Fibroblast of lung (primary cell): ENCODE measurements at regions not wholly inside any gene's neighbourhood (a gene's known extent, or its start where the extent isn't known, plus 50 kb on each side); places are given as distances from the start of the nearest gene placed in this dataset.

Experiments
- CTCF ChIP-seq, 2 donors: IDR thresholded peaks in 1 of 2; conservative IDR thresholded peaks in 1 of 2; 1 replicate in 1 of 2; 2 replicates in 1 of 2; pipeline ENCODE4 v1.5.1; 2011 to 2012; ENCODE audit warnings: low read length in 2 of 2, control low read depth in 1 of 2, inconsistent platforms in 1 of 2, low read depth in 1 of 2, mild to moderate bottlenecking in 1 of 2
- EZH2 ChIP-seq: IDR thresholded peaks from 2 replicates; pipeline ENCODE4 v1.5.1; 2012; ENCODE audit warnings: low read length, control low read depth, mild to moderate bottlenecking; ENCODE audit errors: missing control alignments

GRCh38 chr17:63196772-63197335 lies 230.8 kb downstream of the TANC2 start:
- TF ChIP-seq CTCF (conservative IDR thresholded peaks at IDR 0.05 in 1 of 2, IDR thresholded peaks at IDR 0.05 in 1 of 2; ENCODE audit: low read depth in 1 of 2, low read length in 2 of 2) (no peak), EZH2 (no peak)
